HG03064 (cell line): ENCODE measurements at regions not wholly inside any gene's neighbourhood (a gene's known extent, or its start where the extent isn't known, plus 50 kb on each side); places are given as distances from the start of the nearest gene placed in this dataset.

Experiments
- ATAC-seq: cut with Tn5 transposase; IDR thresholded peaks from one replicate; pipeline ENCODE4 v1.9.1; 2021; ENCODE audit warnings: low read depth; ENCODE audit not compliant: unreplicated experiment

- no peak for ATAC-seq
These were observed 312.4 kb upstream of the KCNMB2 start for GRCh38 chr3:178223876-178224275.

GRCh38 chr3:178226094-178226493, 310.1 kb upstream of the KCNMB2 start:
- no peak for ATAC-seq

- no peak for ATAC-seq
These were observed 304.6 kb upstream of the KCNMB2 start for GRCh38 chr3:178231645-178232044.

- no peak for ATAC-seq
These were observed 302.7 kb upstream of the KCNMB2 start for GRCh38 chr3:178233371-178234071.

GRCh38 chr3:178236555-178237277, 299.5 kb upstream of the KCNMB2 start:
- no peak for ATAC-seq

- no peak for ATAC-seq
These were observed 298.1 kb upstream of the KCNMB2 start for GRCh38 chr3:178238179-178238578.

- no peak for ATAC-seq
These were observed 291.2 kb upstream of the KCNMB2 start for GRCh38 chr3:178244733-178245709.

- no peak for ATAC-seq
These were observed 290.2 kb upstream of the KCNMB2 start for GRCh38 chr3:178246004-178246403.

- ATAC-seq, result no peak
These were observed 280.9 kb upstream of the KCNMB2 start for GRCh38 chr3:178255315-178255714.

- ATAC-seq, result no peak
These were observed 278.7 kb upstream of the KCNMB2 start for GRCh38 chr3:178257491-178257890.

- no peak for ATAC-seq
These were observed 278.1 kb upstream of the KCNMB2 start for GRCh38 chr3:178258121-178258520.

GRCh38 chr3:178259703-178260102, 276.5 kb upstream of the KCNMB2 start:
- ATAC-seq, result no peak

- no peak for ATAC-seq
These were observed 275.2 kb upstream of the KCNMB2 start for GRCh38 chr3:178260887-178261565.

- ATAC-seq, result no peak
These were observed 272.9 kb upstream of the KCNMB2 start for GRCh38 chr3:178263236-178263916.

GRCh38 chr3:178267158-178267844, 268.9 kb upstream of the KCNMB2 start:
- no peak for ATAC-seq

GRCh38 chr3:178270838-178271237, 265.4 kb upstream of the KCNMB2 start:
- ATAC-seq, result no peak

GRCh38 chr3:178271740-178272387, 264.4 kb upstream of the KCNMB2 start:
- ATAC-seq, result no peak

GRCh38 chr3:178272841-178273240, 263.4 kb upstream of the KCNMB2 start:
- no peak for ATAC-seq

- no peak for ATAC-seq
These were observed 261.5 kb upstream of the KCNMB2 start for GRCh38 chr3:178274711-178275110.
